GM06990 (cell line): ENCODE measurements at regions not wholly inside any gene's neighbourhood (a gene's known extent, or its start where the extent isn't known, plus 50 kb on each side); places are given as distances from the start of the nearest gene placed in this dataset.

ENCODE experiments used
- DNase-seq: peaks from one replicate; pipeline ENCODE4 v3.0.0-alpha.2; 2011; ENCODE audit not compliant: insufficient read length; ENCODE audit errors: extremely low read depth
- H3K27me3 ChIP-seq: replicated peaks from 2 replicates; pipeline ENCODE4 v1.6.0; 2011; ENCODE audit warnings: low read length; ENCODE audit not compliant: control insufficient read depth, insufficient read depth
- H3K36me3 ChIP-seq: 2 replicates; pipeline ENCODE4 v1.5.1; 2011; ENCODE audit warnings: low read length; ENCODE audit not compliant: control insufficient read depth, insufficient read depth
- H3K4me3 ChIP-seq: replicated peaks from 2 replicates; pipeline ENCODE4 v1.5.1; 2011; ENCODE audit warnings: low read depth, mild to moderate bottlenecking, control low read depth, low read length
- TF ChIP-seq, protein P1 (sequence below): IDR thresholded peaks from 2 replicates; pipeline ENCODE4 v1.5.1; 2011; ENCODE audit warnings: low read length, control low read depth, mild to moderate bottlenecking, inconsistent platforms; ENCODE audit not compliant: insufficient read depth, poor library complexity, severe bottlenecking

DNA sequence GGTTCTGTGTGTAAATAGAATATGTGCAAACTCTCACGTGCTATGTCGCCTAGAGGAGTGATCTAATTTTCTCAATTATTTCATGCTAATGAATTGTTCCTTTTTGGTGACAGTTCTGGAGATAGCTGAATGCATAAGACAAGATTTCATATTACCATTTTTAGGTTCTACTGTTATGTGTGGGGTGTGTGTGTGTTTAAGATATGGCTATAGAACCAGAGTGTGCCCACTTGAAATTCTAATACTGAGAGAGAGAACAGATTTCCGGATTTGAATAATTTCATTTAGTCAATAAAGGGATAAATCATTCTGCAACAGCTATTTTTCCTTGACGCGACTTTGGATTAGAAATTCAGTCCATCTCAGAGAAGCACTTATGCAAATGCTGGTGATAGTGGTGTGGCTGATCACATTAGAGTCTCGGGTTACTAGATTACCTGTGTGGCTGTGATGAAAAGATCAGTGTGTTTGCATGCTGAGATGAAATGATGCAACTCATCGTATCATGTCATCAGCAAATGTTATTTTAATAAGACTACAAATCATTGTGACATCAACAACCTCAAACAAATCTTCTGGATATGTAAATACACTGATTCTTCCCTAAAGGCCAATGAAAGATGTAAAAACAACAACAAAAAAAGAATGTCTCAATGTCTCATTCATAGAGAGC lies 415.9 kb downstream of the EPHA4 start:
- no peak overlapping the region for H3K4me3 ChIP-seq
- no peaks in the 10 kb centered on the region for H3K27me3 ChIP-seq
- H3K36me3 ChIP-seq = no peaks in the 10 kb centered on the region
- no peak for DNase-seq
- TF ChIP-seq, protein P1, sequence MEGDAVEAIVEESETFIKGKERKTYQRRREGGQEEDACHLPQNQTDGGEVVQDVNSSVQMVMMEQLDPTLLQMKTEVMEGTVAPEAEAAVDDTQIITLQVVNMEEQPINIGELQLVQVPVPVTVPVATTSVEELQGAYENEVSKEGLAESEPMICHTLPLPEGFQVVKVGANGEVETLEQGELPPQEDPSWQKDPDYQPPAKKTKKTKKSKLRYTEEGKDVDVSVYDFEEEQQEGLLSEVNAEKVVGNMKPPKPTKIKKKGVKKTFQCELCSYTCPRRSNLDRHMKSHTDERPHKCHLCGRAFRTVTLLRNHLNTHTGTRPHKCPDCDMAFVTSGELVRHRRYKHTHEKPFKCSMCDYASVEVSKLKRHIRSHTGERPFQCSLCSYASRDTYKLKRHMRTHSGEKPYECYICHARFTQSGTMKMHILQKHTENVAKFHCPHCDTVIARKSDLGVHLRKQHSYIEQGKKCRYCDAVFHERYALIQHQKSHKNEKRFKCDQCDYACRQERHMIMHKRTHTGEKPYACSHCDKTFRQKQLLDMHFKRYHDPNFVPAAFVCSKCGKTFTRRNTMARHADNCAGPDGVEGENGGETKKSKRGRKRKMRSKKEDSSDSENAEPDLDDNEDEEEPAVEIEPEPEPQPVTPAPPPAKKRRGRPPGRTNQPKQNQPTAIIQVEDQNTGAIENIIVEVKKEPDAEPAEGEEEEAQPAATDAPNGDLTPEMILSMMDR = no peak

DNA sequence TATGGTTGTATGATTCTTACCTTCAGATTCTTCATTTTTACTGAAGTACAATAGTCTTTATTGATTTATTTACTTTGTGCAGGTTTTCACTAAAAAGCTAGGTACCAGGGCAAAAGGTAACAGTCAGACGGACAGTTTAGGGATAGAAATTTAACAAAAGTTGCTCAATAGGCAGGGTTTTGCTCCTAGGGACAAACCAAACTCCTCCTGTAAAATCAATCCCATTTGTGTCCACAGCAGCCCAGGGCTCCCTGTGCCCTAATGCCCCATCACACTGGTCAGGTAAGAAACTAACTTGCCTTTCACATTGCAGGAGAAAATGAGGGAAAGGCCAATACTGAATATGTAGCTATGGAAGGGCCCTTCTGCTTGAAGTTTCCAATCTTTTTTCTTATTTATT lies 410.9 kb downstream of the EPHA4 start:
- TF ChIP-seq, protein P1 = no peak
- Histone ChIP-seq H3K4me3 (no peak overlapping the region), H3K27me3 (no peaks in the 10 kb centered on the region), H3K36me3 (no peaks in the 10 kb centered on the region)
- no peak for DNase-seq

DNA sequence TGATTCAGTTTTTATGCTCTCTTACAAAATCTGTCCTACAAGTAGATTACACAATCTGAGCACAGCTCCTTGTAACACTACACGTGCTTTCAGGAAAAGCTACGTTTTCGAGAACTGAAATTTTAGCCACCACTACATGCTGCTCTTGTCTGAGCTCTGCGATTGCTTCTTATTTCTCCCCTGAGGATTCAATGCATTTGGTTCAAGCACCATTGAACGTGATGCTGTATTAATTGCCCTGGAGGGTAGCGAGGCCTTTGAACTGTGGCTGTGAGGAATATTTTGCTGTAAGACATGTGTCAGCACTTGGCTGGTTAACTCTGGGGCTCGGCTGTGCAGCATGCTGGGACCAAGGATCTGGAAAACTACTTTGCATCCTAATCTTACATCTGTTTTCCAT lies 405.8 kb downstream of the EPHA4 start:
- TF ChIP-seq, protein P1 = no peak
- no peak overlapping the region for H3K4me3 ChIP-seq
- H3K27me3 ChIP-seq = no peaks in the 10 kb centered on the region
- H3K36me3 ChIP-seq = no peaks in the 10 kb centered on the region
- DNase-seq = no peak

DNA sequence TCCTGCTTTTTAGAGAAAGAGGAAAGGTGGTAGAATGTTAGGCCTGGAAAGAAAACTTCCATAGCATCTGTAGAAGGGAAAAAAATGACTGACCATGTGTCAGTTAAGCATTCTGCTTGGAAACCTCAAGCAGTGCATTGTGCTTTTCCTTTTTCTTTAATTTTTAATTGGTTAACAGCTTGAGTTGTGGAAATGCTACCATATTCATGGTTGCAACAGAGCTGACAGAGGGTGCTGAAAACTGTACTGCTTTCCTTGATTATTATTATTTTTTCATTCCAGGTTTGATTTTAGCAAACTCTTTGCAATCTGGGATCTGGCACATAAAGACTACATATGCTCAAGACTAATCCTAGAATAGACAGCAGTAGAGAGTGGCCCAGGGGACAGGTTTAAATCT lies 404.5 kb downstream of the EPHA4 start:
- TF ChIP-seq, protein P1 = no peak
- DNase-seq = no peak
- Histone ChIP-seq H3K36me3 (no peaks in the 10 kb centered on the region), H3K27me3 (no peaks in the 10 kb centered on the region), H3K4me3 (no peak overlapping the region)

DNA sequence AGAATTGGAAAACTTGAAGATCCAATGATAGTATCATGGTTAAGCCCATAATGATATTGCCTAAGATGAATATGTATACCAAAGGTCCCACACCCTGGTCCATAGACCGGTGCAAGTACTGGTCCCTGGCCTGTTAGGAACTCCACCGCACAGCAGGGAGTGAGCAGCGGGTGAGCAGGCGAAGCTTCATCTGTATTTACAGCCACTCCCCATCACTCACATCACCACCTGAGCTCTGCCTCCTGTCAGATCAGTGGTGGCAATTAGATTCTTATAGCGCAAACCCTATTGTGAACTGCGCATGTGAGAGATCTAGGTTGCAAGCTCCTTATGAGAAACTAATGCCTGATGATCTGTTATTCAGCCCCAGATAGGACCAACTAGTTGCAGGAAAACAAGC lies 402.4 kb downstream of the EPHA4 start:
- no peak overlapping the region for H3K4me3 ChIP-seq
- TF ChIP-seq, protein P1 = no peak
- DNase-seq = no peak

DNA sequence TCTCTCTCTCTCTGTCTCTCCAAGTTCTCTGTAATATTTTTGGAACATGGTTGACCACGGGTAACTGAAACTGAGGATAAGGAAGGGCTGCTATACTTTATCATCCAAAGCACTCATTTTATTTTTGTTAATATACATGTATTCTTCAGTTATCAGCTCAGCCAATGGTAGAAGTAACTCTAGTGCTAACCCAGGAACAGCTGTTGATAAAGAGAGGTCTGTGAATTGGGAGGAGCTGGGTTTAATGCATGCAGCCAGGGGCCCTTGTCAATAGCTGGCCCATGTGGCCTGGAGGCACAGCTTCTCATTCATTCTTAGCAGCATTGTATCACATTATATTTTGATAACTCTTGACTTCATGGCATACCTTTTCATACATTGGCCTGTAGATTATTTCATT lies 401.6 kb downstream of the EPHA4 start:
- no peak for DNase-seq
- TF ChIP-seq, protein P1 = no peak
- Histone ChIP-seq H3K27me3 (no peaks in the 10 kb centered on the region), H3K36me3 (no peaks in the 10 kb centered on the region), H3K4me3 (no peak overlapping the region)

More for the DNA sequence above, 402.4 kb downstream of the EPHA4 start:
- Histone ChIP-seq H3K27me3 (no peaks in the 10 kb centered on the region), H3K36me3 (no peaks in the 10 kb centered on the region)
